ENCODE measurements at regions not wholly inside any gene's neighbourhood (a gene's known extent, or its start where the extent isn't known, plus 50 kb on each side); places are given as distances from the start of the nearest gene placed in this dataset.

GRCh38 chr3:20760981-20761380 lies 575.0 kb upstream of the SGO1 start:
- TF ChIP-seq POLR2A (IDR thresholded peaks at IDR 0.05): no peak
- TF ChIP-seq CTCF (IDR thresholded peaks at IDR 0.05): no peak

Data from thyroid gland (tissue), 4 donors.